Ovary (tissue), 7 donors: ENCODE measurements at regions not wholly inside any gene's neighbourhood (a gene's known extent, or its start where the extent isn't known, plus 50 kb on each side); places are given as distances from the start of the nearest gene placed in this dataset.

Experiments used
- DNase-seq, 5 donors: peaks; one replicate each; pipeline ENCODE4 v3.0.0-alpha.2; 2019 to 2020
- H3K27ac ChIP-seq, 2 donors: fragments of 200-600 bp; one replicate each; pipeline versions ENCODE4 v1.5.1 to v1.8.0; 2019 to 2022
- H3K27me3 ChIP-seq: fragments of 200-600 bp; one replicate; pipeline ENCODE4 v1.8.0; 2022
- H3K36me3 ChIP-seq: fragments of 200-600 bp; sonication (generic); one replicate; pipeline ENCODE4 v1.5.1; 2019
- H3K4me1 ChIP-seq: one replicate; pipeline ENCODE4 v1.8.1; 2013; ENCODE audit warnings: mild to moderate bottlenecking, moderate library complexity; ENCODE audit not compliant: insufficient read depth
- H3K4me3 ChIP-seq: fragments of 200-600 bp; sonication (generic); one replicate; pipeline ENCODE4 v1.5.1; 2017
- H3K9me3 ChIP-seq, 2 donors: fragments of 200-600 bp in 1 of 2; sonication (generic) in 1 of 2; one replicate each; pipeline versions ENCODE4 v1.5.1 to v1.8.1; 2013 to 2019; ENCODE audit warnings: mild to moderate bottlenecking in 1 of 2, moderate library complexity in 1 of 2
- CTCF ChIP-seq, 3 donors: fragments of 450-650 bp in 2 of 3; fragments of 200-600 bp in 1 of 3; IDR thresholded peaks; one replicate each; pipeline versions ENCODE4 v1.5.1 to v1.8.0; 2016 to 2022; ENCODE audit warnings: antibody characterized with exemption in 3 of 3, mild to moderate bottlenecking in 1 of 3
- EP300 ChIP-seq: sonication (generic); formaldehyde crosslinking; IDR thresholded peaks from one replicate; pipeline ENCODE4 v1.6.1; 2017; ENCODE audit warnings: antibody characterized with exemption
- POLR2A ChIP-seq: fragments of 450-650 bp; IDR thresholded peaks from one replicate; pipeline ENCODE4 v1.6.1; 2017; ENCODE audit warnings: antibody characterized with exemption, mild to moderate bottlenecking, moderate library complexity
- WGBS, 3 donors: extraction: QIAGEN DNeasy Blood & Tissue Kit in 1 of 3; methylation state at CpG; one replicate each; pipeline versions ENCODE4 v1.1.5 to v1.1.7; 2013 to 2017; 5-methylcytosine and 5-hydroxymethylcytosine counted together
- intact Hi-C, 4 donors: fragments of 100-400 bp; cut with DNase I; formaldehyde crosslinking; loops; one replicate each; pipeline versions ENCODE4 v1.11.0 to v1.15.1; 2022 to 2023
- donor health status: DM: no; HTN: no; CAD: no; lungs with moderate emphysema.
- donor health status: DM: no; HTN: no; CAD: no.
- donor health status: Bipolar disorder and iron deficiency.
- donor health status: DM: no; HTN: no; CAD: no.
- donor health status: DM: yes; HTN: yes; CAD: no.

- H3K9me3 ChIP-seq, result no peaks in the 10 kb centered on the region
- no peak overlapping the region for H3K4me3 ChIP-seq
- H3K27ac ChIP-seq, result no peak overlapping the region
- H3K36me3 ChIP-seq, result no peaks in the 10 kb centered on the region
- no peak for DNase-seq
- intact Hi-C loops, result no loop called here
- no peaks in the 10 kb centered on the region for H3K27me3 ChIP-seq
- 54 to 72% (median 67%) methylated on average over 3 of the region's 3 CpGs for WGBS, 3 donors
- no peaks in the 10 kb centered on the region for H3K4me1 ChIP-seq
- no peak for TF ChIP-seq POLR2A
- TF ChIP-seq EP300, result no peak
- no peak for TF ChIP-seq CTCF (IDR thresholded peaks at IDR 0.05)
These were observed 444.8 kb upstream of the DPP6 start for GRCh38 chr7:153607354-153607753.

GRCh38 chr7:153616711-153617325, 435.4 kb upstream of the DPP6 start:
- no peaks in the 10 kb centered on the region for H3K9me3 ChIP-seq
- 0 to 8% (median 2%) methylated on average over 8 of the region's 8 CpGs for WGBS, 3 donors
- H3K27me3 ChIP-seq, result no peaks in the 10 kb centered on the region
- no peak overlapping the region for H3K4me3 ChIP-seq
- TF ChIP-seq EP300, result no peak
- no peak for TF ChIP-seq POLR2A
- TF ChIP-seq CTCF (IDR thresholded peaks at IDR 0.05), result no peak
- intact Hi-C loops, result no loop called here
- H3K4me1 ChIP-seq, result no peaks in the 10 kb centered on the region
- no peaks in the 10 kb centered on the region for H3K36me3 ChIP-seq
- DNase-seq, result no peak
- H3K27ac ChIP-seq, result no peak overlapping the region

GRCh38 chr7:153627323-153627722, 424.9 kb upstream of the DPP6 start:
- no peak overlapping the region for H3K27ac ChIP-seq
- H3K27me3 ChIP-seq, result no peaks in the 10 kb centered on the region
- no peaks in the 10 kb centered on the region for H3K36me3 ChIP-seq
- H3K9me3 ChIP-seq, result no peaks in the 10 kb centered on the region
- no peak overlapping the region for H3K4me3 ChIP-seq
- DNase-seq, result no peak
- intact Hi-C loops, result no loop called here
- TF ChIP-seq POLR2A (no peak), EP300 (no peak), CTCF (IDR thresholded peaks at IDR 0.05) (no peak)
- no peaks in the 10 kb centered on the region for H3K4me1 ChIP-seq

- no peak for DNase-seq
- no peaks in the 10 kb centered on the region for H3K36me3 ChIP-seq
- intact Hi-C loops, result no loop called here
- H3K4me3 ChIP-seq, result no peak overlapping the region
- H3K27ac ChIP-seq, result no peak overlapping the region
- H3K27me3 ChIP-seq, result no peaks in the 10 kb centered on the region
- H3K9me3 ChIP-seq, result no peaks in the 10 kb centered on the region
- H3K4me1 ChIP-seq, result no peaks in the 10 kb centered on the region
- WGBS, 3 donors, result 60 to 80% (median 70%) methylated on average over 6 of the region's 6 CpGs
- TF ChIP-seq EP300 (no peak), CTCF (IDR thresholded peaks at IDR 0.05) (no peak), POLR2A (no peak)
These were observed 423.8 kb upstream of the DPP6 start for GRCh38 chr7:153628406-153628805.
